ENCODE measurements at regions not wholly inside any gene's neighbourhood (a gene's known extent, or its start where the extent isn't known, plus 50 kb on each side); places are given as distances from the start of the nearest gene placed in this dataset.

GRCh38 chr5:155595791-155596190 is 582.2 kb downstream of the KIF4B start:
- ChIA-PET CTCF (ENCODE audit: low intra/inter-chr PET ratio) (no interaction called here), POLR2A (no interaction called here)
- Histone ChIP-seq H2AFZ (ENCODE audit: low read depth, low read length) (no peak overlapping the region), H3K4me2 (ENCODE audit: insufficient read depth, low read length) (no peak overlapping the region), H3K9me1 (ENCODE audit: control insufficient read depth, insufficient read depth, low read length) (no peaks in the 10 kb centered on the region), H3K27me3 (ENCODE audit: control insufficient read depth in 2 of 2, insufficient read depth in 2 of 2, low read length in 2 of 2) (no peaks in the 10 kb centered on the region), H3K27ac (ENCODE audit: extremely low read depth, low read depth, low read length) (no peak overlapping the region), H3K9ac (ENCODE audit: insufficient read depth in 1 of 2, low read depth in 2 of 2, low read length in 2 of 2) (no peak overlapping the region), H3K4me3 (no peak overlapping the region), H4K20me1 (replicated peaks; ENCODE audit: control insufficient read depth, insufficient read depth, low read length) (no peaks in the 10 kb centered on the region), H3K36me3 (ENCODE audit: control insufficient read depth, insufficient read depth, low read length) (no peaks in the 10 kb centered on the region), H3K79me2 (ENCODE audit: control insufficient read depth, insufficient read depth, low read length) (no peaks in the 10 kb centered on the region), H3K4me1 (replicated peaks in 1 of 2; ENCODE audit: control insufficient read depth in 2 of 2, insufficient read depth in 2 of 2, low read length in 2 of 2) (no peaks in the 10 kb centered on the region), H3K9me3 (replicated peaks; ENCODE audit: control insufficient read depth, insufficient read depth, low read depth, low read length) (no peaks in the 10 kb centered on the region)
- in situ Hi-C loops (cut with MboI) (no loop called here), intact Hi-C loops (cut with micrococcal nuclease) (no loop called here)
- FAIRE-seq (no peak), DNase-seq (ENCODE audit: extremely low read depth in 1 of 4, low spot score in 3 of 4) (no peak), ATAC-seq (no peak)
- TF ChIP-seq DDX20 (tag; IDR thresholded peaks at IDR 0.05; ENCODE audit: low read depth) (no peak), ZSCAN32 (CRISPR knock-in tag; IDR thresholded peaks at IDR 0.05) (no peak), HOMEZ (CRISPR knock-in tag; IDR thresholded peaks at IDR 0.05) (no peak), ZNF232 (CRISPR knock-in tag; IDR thresholded peaks at IDR 0.05) (no peak), ZNF717 (CRISPR knock-in tag; IDR thresholded peaks at IDR 0.05) (no peak), STAG1 (CRISPR knock-in tag; IDR thresholded peaks at IDR 0.05; ENCODE audit: borderline replicate concordance) (no peak), TGIF2 (CRISPR knock-in tag; IDR thresholded peaks at IDR 0.05) (no peak)
- 2% methylated on average over 2 of the region's 2 CpGs for WGBS (ENCODE audit: insufficient coverage, low coverage, missing lambda C conversion rate)
- no TSS peak for BruUV-seq (replicated peaks)
